Psoas muscle (tissue), 7 donors: ENCODE measurements at regions not wholly inside any gene's neighbourhood (a gene's known extent, or its start where the extent isn't known, plus 50 kb on each side); places are given as distances from the start of the nearest gene placed in this dataset.

Source experiments
- ATAC-seq, 4 donors: fragments of 200-7000 bp; cut with Tn5 transposase; one replicate each; pipeline ENCODE4 v1.9.1; 2020; ENCODE audit warnings: moderate library complexity in 3 of 4, mild to moderate bottlenecking in 2 of 4
- DNase-seq, 2 donors: peaks; one replicate each; pipeline ENCODE4 v3.0.0-alpha.2; 2020
- H3K27ac ChIP-seq: fragments of 200-600 bp; one replicate; pipeline ENCODE4 v1.8.0; 2022
- H3K27me3 ChIP-seq, 3 donors: fragments of 200-600 bp in 1 of 3; one replicate each; pipeline versions ENCODE4 v1.6.1 to v1.8.0; 2013 to 2022; ENCODE audit warnings: low read length in 2 of 3, mild to moderate bottlenecking in 2 of 3, moderate library complexity in 1 of 3; ENCODE audit not compliant: insufficient read depth in 3 of 3
- H3K36me3 ChIP-seq, 2 donors: fragments of 200-600 bp in 1 of 2; one replicate each; pipeline versions ENCODE4 v1.6.1 to v1.8.0; 2013 to 2022; ENCODE audit warnings: low read depth in 1 of 2, mild to moderate bottlenecking in 1 of 2, moderate library complexity in 1 of 2; ENCODE audit not compliant: insufficient read depth in 1 of 2
- H3K4me1 ChIP-seq: fragments of 200-600 bp; one replicate; pipeline ENCODE4 v1.8.0; 2022
- H3K4me3 ChIP-seq: fragments of 200-600 bp; one replicate; pipeline ENCODE4 v1.8.0; 2022; ENCODE audit warnings: mild to moderate bottlenecking
- H3K9me3 ChIP-seq: fragments of 200-600 bp; one replicate; pipeline ENCODE4 v1.8.0; 2022
- CTCF ChIP-seq: fragments of 200-600 bp; IDR thresholded peaks from one replicate; pipeline ENCODE4 v1.8.0; 2022; ENCODE audit warnings: antibody characterized with exemption
- WGBS, 3 donors: extraction: QIAGEN DNeasy Blood & Tissue Kit; methylation state at CpG; one replicate each; pipeline versions ENCODE4 v1.1.6 to v1.1.7; 2013; 5-methylcytosine and 5-hydroxymethylcytosine counted together
- intact Hi-C, 2 donors: fragments of 100-400 bp; cut with DNase I; formaldehyde crosslinking; loops; one replicate each; pipeline versions ENCODE4 v1.11.0 to v1.14.2; 2022
- donor health status: healthy with polysubstance abuse.
- donor health status: DM: no; HTN: no; CAD: no; lungs with moderate emphysema.
- donor health status: Bipolar disorder and iron deficiency.
- donor health status: healthy.
- donor health status: DM: yes; HTN: yes; CAD: no.
- donor health status: DM: no; HTN: no; CAD: no.
- donor health status: DM: yes; HTN: yes; CAD: no.

GRCh38 chr13:33996636-33997035 is 178.7 kb downstream of the RFC3 start:
- intact Hi-C loops: no loop called here
- Histone ChIP-seq H3K36me3 (no peaks in the 10 kb centered on the region), H3K4me3 (no peak overlapping the region), H3K27me3 (no peaks in the 10 kb centered on the region), H3K4me1 (no peaks in the 10 kb centered on the region), H3K9me3 (no peaks in the 10 kb centered on the region), H3K27ac (no peak overlapping the region)
- no peak for TF ChIP-seq CTCF
- DNase-seq (no peak), ATAC-seq (no peak)
- 76 to 84% (median 79%) methylated on average over 7 of the region's 7 CpGs for WGBS, 3 donors

- no peak for ATAC-seq
- Histone ChIP-seq H3K4me3 (no peak overlapping the region), H3K36me3 (no peaks in the 10 kb centered on the region), H3K9me3 (no peaks in the 10 kb centered on the region), H3K27ac (no peak overlapping the region), H3K4me1 (no peaks in the 10 kb centered on the region), H3K27me3 (no peaks in the 10 kb centered on the region)
- no peak for DNase-seq
- WGBS, 3 donors: 91 to 95% (median 92%) methylated on average over 3 of the region's 3 CpGs
- TF ChIP-seq CTCF: no peak
- intact Hi-C loops: no loop called here
These were observed 179.6 kb downstream of the RFC3 start for GRCh38 chr13:33997574-33997973.

GRCh38 chr13:33999811-34000605 is 182.1 kb downstream of the RFC3 start:
- DNase-seq (no peak), ATAC-seq (no peak)
- no peaks in the 10 kb centered on the region for H3K36me3 ChIP-seq
- no peak overlapping the region for H3K27ac ChIP-seq
- H3K4me1 ChIP-seq: no peaks in the 10 kb centered on the region
- 44 to 70% (median 68%) methylated on average over 6 of the region's 6 CpGs for WGBS, 3 donors
- H3K4me3 ChIP-seq: no peak overlapping the region
- H3K27me3 ChIP-seq: no peaks in the 10 kb centered on the region
- H3K9me3 ChIP-seq: no peaks in the 10 kb centered on the region
- no peak for TF ChIP-seq CTCF
- intact Hi-C loops: no loop called here

GRCh38 chr13:34000955-34001354 is 183.0 kb downstream of the RFC3 start:
- no peak overlapping the region for H3K27ac ChIP-seq
- DNase-seq: no peak

More at GRCh38 chr13:34000955-34001354, 183.0 kb downstream of the RFC3 start:
- Histone ChIP-seq H3K36me3 (no peaks in the 10 kb centered on the region), H3K4me3 (no peak overlapping the region), H3K27me3 (no peaks in the 10 kb centered on the region), H3K9me3 (no peaks in the 10 kb centered on the region), H3K4me1 (no peaks in the 10 kb centered on the region)
- intact Hi-C loops: no loop called here
- no peak for TF ChIP-seq CTCF
- ATAC-seq: no peak
